C4-2B (cell line): ENCODE measurements at regions not wholly inside any gene's neighbourhood (a gene's known extent, or its start where the extent isn't known, plus 50 kb on each side); places are given as distances from the start of the nearest gene placed in this dataset.

Experiments used
- H3K27ac ChIP-seq: fragments of 450-650 bp; 2 replicates; pipeline ENCODE4 v1.5.1; 2017
- ZFX ChIP-seq: fragments of 450-650 bp; IDR thresholded peaks from 2 replicates; pipeline ENCODE4 v1.6.1; 2017
- TF ChIP-seq, protein P1 (sequence below): fragments of 450-650 bp; conservative IDR thresholded peaks from 2 replicates; pipeline ENCODE4 v1.5.1; 2017; ENCODE audit warnings: mild to moderate bottlenecking

DNA sequence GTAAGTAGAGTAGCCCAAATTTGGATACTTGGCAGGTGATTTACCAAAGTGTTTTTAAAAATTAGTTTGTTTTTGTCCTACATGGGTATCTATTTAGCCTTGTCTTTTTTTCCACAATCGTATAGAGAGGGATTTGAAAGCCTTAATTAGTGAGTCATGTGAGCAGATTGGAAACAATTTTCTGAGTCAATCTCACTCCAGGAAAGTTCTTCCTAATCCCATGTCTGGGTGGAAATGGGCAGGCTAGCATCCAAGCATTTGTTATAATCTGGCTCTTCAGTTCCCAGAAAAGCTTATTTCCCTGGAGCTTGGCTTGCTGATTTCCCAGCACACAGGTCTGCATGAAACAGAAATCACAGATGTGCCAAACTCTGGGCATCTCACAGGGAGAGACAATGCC is 426.9 kb upstream of the BOD1L1 start:
- TF ChIP-seq, protein P1, sequence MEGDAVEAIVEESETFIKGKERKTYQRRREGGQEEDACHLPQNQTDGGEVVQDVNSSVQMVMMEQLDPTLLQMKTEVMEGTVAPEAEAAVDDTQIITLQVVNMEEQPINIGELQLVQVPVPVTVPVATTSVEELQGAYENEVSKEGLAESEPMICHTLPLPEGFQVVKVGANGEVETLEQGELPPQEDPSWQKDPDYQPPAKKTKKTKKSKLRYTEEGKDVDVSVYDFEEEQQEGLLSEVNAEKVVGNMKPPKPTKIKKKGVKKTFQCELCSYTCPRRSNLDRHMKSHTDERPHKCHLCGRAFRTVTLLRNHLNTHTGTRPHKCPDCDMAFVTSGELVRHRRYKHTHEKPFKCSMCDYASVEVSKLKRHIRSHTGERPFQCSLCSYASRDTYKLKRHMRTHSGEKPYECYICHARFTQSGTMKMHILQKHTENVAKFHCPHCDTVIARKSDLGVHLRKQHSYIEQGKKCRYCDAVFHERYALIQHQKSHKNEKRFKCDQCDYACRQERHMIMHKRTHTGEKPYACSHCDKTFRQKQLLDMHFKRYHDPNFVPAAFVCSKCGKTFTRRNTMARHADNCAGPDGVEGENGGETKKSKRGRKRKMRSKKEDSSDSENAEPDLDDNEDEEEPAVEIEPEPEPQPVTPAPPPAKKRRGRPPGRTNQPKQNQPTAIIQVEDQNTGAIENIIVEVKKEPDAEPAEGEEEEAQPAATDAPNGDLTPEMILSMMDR, result no peak
- no peak for TF ChIP-seq ZFX
- H3K27ac ChIP-seq, result no peak overlapping the region

DNA sequence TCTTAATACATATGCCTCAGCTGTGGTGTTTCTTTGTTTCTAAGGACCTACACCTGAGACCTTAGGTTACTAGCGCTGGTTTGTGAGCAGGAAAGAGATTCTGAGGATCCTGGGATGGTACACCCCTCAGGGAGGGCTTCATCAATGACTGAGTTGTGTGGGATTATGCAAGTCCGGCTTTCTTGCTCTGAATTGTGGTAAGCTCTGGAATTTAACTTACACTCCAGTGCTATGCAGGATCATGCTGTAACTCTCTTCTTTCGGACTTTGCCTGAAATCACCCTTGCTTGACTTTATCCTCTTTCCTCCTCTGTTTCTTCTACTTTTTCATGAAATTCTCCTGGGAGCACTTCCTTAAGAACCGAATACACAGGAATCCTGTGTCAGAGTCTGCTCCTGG is 431.5 kb upstream of the BOD1L1 start:
- TF ChIP-seq, protein P1, result no peak
- no peak for TF ChIP-seq ZFX
- no peak overlapping the region for H3K27ac ChIP-seq

DNA sequence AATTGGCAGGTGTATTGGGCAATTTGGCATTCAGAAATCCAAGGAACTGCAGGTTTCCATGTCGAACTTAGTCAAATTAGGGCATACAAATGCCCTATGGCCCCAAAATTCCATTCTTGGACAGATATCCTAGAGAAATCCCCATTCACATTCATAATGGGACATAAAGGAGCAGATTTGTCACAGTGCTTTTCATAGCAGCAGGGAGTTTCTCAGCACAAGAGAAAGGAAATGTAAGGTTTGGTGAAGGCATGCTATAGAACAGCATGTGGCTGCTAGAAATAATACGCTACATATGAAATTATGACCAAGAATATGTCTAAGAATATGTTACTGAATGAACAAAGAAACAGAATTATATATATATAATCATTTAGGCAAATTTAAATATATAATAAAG is 437.5 kb upstream of the BOD1L1 start:
- TF ChIP-seq ZFX, result no peak
- TF ChIP-seq, protein P1, result no peak
- H3K27ac ChIP-seq, result no peak overlapping the region

DNA sequence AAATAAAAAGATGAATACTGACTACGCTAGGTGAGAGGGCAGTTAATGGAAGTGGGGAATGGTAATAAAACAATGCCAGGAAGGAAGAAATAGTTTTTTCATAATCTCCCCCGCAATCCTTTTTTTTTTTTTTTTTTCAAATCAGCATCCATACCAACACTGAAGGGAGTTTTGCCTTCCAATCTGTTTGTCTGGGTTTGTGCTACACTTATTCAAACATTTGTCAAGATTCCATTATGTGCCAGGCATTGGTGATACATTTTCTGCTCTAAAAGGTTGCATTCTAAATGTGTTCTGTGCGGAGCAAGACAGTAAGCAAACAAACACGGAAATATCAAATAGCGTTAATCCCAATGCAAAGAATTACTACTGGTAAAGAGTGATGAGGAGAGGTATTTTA is 437.9 kb upstream of the BOD1L1 start:
- no peak overlapping the region for H3K27ac ChIP-seq
- no peak for TF ChIP-seq ZFX

DNA sequence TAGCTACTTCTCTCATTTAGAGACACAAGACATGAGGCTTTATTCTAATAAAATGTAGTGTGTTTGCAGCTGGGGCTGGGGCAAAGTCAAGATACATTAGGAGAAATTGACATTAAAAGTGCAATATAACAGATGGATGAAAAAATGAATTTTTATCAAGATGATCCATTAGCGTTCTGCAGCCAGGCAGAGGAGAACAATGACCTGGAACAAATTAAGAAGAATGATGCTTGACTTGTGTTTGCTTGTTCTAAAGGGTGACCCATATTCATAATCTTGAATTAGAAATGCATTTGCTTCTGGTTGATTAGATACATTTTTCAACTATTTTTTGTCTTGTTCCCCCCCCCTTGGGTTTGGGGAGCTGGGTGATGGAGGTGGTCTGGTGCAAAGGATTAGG is 439.5 kb upstream of the BOD1L1 start:
- H3K27ac ChIP-seq, result no peak overlapping the region
- TF ChIP-seq ZFX, result no peak
- TF ChIP-seq, protein P1, result no peak

DNA sequence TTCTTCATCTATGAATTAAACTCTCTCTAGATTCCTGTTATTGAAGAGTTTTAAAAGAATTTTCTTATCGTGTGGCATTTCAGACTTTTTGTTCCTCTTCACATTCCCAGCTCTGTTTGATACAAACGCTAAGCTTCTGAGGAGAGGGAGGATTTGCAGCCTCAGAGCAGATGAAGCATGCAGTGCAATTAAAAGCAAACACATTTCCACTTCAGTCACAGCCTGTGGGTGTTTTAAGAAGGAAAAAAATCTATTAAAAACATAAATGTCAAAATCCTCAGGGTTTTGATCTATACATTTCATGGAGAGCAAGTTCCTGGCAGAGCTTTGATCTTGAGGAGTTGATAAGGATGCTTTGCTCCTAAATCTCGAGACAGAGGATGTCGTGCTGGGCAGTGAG is 442.4 kb upstream of the BOD1L1 start:
- TF ChIP-seq ZFX, result no peak
- TF ChIP-seq, protein P1, result no peak

DNA sequence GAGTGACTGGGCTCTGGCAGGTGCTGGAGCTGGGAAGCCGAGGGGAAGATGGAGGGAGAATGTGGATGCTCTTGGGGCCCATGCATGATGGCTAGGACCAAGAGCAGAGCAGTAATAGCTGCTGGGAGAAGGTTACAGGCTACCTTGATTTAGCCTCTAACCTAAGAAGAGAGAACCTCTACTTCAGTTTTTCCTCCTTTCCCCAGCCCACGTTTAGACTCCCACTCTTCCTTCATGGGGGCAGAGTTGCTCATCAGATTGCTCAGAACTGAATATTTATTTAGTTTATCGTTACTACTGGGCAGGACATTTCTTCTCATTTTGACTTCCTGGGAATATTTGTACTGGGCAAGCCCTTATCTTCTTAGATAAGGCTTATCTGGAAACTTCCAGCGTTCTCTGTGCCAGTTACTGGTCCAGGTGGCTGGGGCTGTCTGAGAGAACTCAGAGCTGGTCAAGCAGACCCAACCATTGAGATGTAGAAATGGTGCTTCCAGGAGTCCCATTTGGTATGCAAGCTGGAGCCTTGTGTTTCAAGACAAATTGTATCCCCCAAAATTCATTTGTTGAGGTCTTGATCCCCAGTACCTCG is 442.9 kb upstream of the BOD1L1 start:
- no peak overlapping the region for H3K27ac ChIP-seq
- TF ChIP-seq, protein P1, result no peak
- no peak for TF ChIP-seq ZFX

More for the DNA sequence above, 442.4 kb upstream of the BOD1L1 start:
- H3K27ac ChIP-seq, result no peak overlapping the region

DNA sequence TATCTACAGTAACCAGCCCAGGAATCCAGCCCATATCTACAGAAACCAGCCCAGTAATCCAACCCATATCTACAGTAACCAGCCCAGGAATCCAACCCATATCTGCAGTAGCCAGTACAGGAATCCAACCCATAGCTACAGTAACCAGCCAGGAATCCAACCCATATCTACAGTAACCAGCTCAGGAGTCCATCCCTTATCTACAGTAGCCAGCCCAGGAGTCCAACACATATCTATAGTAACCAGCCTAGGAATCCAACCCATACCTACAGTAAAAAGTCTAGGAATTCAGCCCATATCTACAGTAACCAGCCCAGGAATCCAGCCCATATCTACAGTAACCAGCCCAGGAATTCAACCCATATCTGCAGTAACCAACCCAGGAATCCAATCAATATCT is 445.0 kb upstream of the BOD1L1 start:
- TF ChIP-seq, protein P1, result no peak
- TF ChIP-seq ZFX, result no peak
- no peak overlapping the region for H3K27ac ChIP-seq
